Ovary (tissue), 3 donors: ENCODE measurements at regions not wholly inside any gene's neighbourhood (a gene's known extent, or its start where the extent isn't known, plus 50 kb on each side); places are given as distances from the start of the nearest gene placed in this dataset.

Experiments
- CTCF ChIP-seq, 3 donors: fragments of 450-650 bp in 2 of 3; fragments of 200-600 bp in 1 of 3; IDR thresholded peaks; one replicate each; pipeline versions ENCODE4 v1.5.1 to v1.8.0; 2016 to 2022; ENCODE audit warnings: antibody characterized with exemption in 3 of 3, mild to moderate bottlenecking in 1 of 3
- EP300 ChIP-seq: sonication (generic); formaldehyde crosslinking; IDR thresholded peaks from one replicate; pipeline ENCODE4 v1.6.1; 2017; ENCODE audit warnings: antibody characterized with exemption
- POLR2A ChIP-seq: fragments of 450-650 bp; IDR thresholded peaks from one replicate; pipeline ENCODE4 v1.6.1; 2017; ENCODE audit warnings: antibody characterized with exemption, mild to moderate bottlenecking, moderate library complexity
- donor health status: DM: no; HTN: no; CAD: no.

GRCh38 chr2:67948057-67948456 is 114.7 kb downstream of the C1D start:
- TF ChIP-seq CTCF (IDR thresholded peaks at IDR 0.05), result no peak
- TF ChIP-seq EP300, result no peak
- TF ChIP-seq POLR2A, result no peak
